Occipital lobe (tissue), 1 donor: ENCODE measurements at regions not wholly inside any gene's neighbourhood (a gene's known extent, or its start where the extent isn't known, plus 50 kb on each side); places are given as distances from the start of the nearest gene placed in this dataset.

Experiments
- DNase-seq: peaks from one replicate; lab custom pipeline; 2025; lab: John Stamatoyannopoulos, UW

GRCh38 chr13:58187881-58188280, 556.3 kb downstream of the PCDH17 start:
- no peak for DNase-seq

- DNase-seq = no peak
Measured at GRCh38 chr13:58190577-58190976, 559.0 kb downstream of the PCDH17 start.

GRCh38 chr13:58191754-58192153, 560.2 kb downstream of the PCDH17 start:
- DNase-seq = no peak

- no peak for DNase-seq
Measured at GRCh38 chr13:58202099-58202498, 570.6 kb downstream of the PCDH17 start.

GRCh38 chr13:58207501-58207900, 576.0 kb downstream of the PCDH17 start:
- no peak for DNase-seq

GRCh38 chr13:58235454-58235853, 603.9 kb downstream of the PCDH17 start:
- DNase-seq = no peak

- no peak for DNase-seq
Measured at GRCh38 chr13:58238972-58239773, 607.6 kb downstream of the PCDH17 start.

- no peak for DNase-seq
Measured at GRCh38 chr13:58239774-58240268, 608.3 kb downstream of the PCDH17 start.

GRCh38 chr13:58247080-58247479, 615.5 kb downstream of the PCDH17 start:
- DNase-seq = no peak

GRCh38 chr13:58254943-58255342, 623.4 kb downstream of the PCDH17 start:
- no peak for DNase-seq

- DNase-seq = no peak
Measured at GRCh38 chr13:58266271-58266670, 634.7 kb downstream of the PCDH17 start.

GRCh38 chr13:58298556-58299135, 667.1 kb downstream of the PCDH17 start:
- DNase-seq = no peak

- DNase-seq = no peak
Measured at GRCh38 chr13:58300224-58300623, 668.7 kb downstream of the PCDH17 start.

GRCh38 chr13:58300974-58301681, 669.6 kb downstream of the PCDH17 start:
- no peak for DNase-seq

- no peak for DNase-seq
Measured at GRCh38 chr13:58302349-58302748, 670.8 kb downstream of the PCDH17 start.

GRCh38 chr13:58306062-58306461, 674.5 kb downstream of the PCDH17 start:
- DNase-seq = no peak

GRCh38 chr13:58313219-58313618, 681.7 kb downstream of the PCDH17 start:
- DNase-seq = no peak

- no peak for DNase-seq
Measured at GRCh38 chr13:58318495-58319167, 687.1 kb downstream of the PCDH17 start.

GRCh38 chr13:58324161-58324560, 692.6 kb downstream of the PCDH17 start:
- DNase-seq = no peak

GRCh38 chr13:58329746-58330145, 698.2 kb downstream of the PCDH17 start:
- no peak for DNase-seq

GRCh38 chr13:58340895-58341294, 709.4 kb downstream of the PCDH17 start:
- DNase-seq = no peak

GRCh38 chr13:58341318-58341717, 709.8 kb downstream of the PCDH17 start:
- no peak for DNase-seq
